PFSK-1 (cell line): ENCODE measurements at regions not wholly inside any gene's neighbourhood (a gene's known extent, or its start where the extent isn't known, plus 50 kb on each side); places are given as distances from the start of the nearest gene placed in this dataset.

Source experiments
- FOXP2 ChIP-seq: optimal IDR thresholded peaks from 2 replicates; pipeline ENCODE3; 2011; ENCODE audit warnings: borderline replicate concordance, control low read depth, inconsistent platforms; ENCODE audit not compliant: insufficient read depth; ENCODE audit errors: extremely low read length, extremely low read depth
- POLR2AphosphoS5 ChIP-seq: IDR thresholded peaks from 2 replicates; pipeline ENCODE4 v1.6.1; 2012; ENCODE audit warnings: low read depth, mild to moderate bottlenecking, control low read depth, low read length, moderate library complexity
- SIN3A ChIP-seq: IDR thresholded peaks from 2 replicates; pipeline ENCODE4 v1.6.1; 2012; ENCODE audit warnings: mild to moderate bottlenecking, low read length, moderate library complexity, borderline replicate concordance; ENCODE audit not compliant: insufficient read depth
- TAF1 ChIP-seq: IDR thresholded peaks from 2 replicates; pipeline ENCODE4 v1.6.1; 2012; ENCODE audit warnings: low read length, control low read depth, borderline replicate concordance; ENCODE audit not compliant: insufficient read depth
- TF ChIP-seq, protein P1 (sequence below), 2 experiments: IDR thresholded peaks; 2 replicates each; pipeline versions ENCODE4 v1.6.1 to v1.8.0; 2011 to 2012; ENCODE audit warnings: low read depth in 2 of 2, low read length in 2 of 2, control low read depth in 1 of 2, inconsistent platforms in 1 of 2, mild to moderate bottlenecking in 1 of 2, moderate library complexity in 1 of 2; ENCODE audit not compliant: insufficient read depth in 1 of 2

DNA sequence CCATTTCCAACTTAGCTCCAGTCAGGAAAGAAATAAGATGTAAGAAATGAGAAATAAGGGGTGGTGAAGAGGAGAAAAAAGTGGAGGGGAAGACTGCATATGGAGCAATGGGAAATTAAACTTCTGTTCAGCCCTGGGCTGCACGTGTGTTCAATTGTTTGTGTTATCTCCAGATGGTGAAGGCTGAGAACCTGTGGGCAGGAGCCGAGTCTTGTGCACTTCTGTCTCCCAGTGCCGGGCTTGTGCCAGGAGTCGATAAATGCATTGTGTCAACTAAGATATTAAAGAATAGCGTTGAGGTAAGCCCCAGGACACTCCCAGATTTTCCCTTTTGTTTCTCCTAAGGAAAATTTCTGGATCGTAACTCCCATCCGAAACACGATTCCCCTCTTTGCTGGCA is 98.2 kb downstream of the PRLHR start:
- TF ChIP-seq TAF1 (no peak), POLR2AphosphoS5 (no peak), SIN3A (no peak), FOXP2 (no peak)
- TF ChIP-seq, protein P1, sequence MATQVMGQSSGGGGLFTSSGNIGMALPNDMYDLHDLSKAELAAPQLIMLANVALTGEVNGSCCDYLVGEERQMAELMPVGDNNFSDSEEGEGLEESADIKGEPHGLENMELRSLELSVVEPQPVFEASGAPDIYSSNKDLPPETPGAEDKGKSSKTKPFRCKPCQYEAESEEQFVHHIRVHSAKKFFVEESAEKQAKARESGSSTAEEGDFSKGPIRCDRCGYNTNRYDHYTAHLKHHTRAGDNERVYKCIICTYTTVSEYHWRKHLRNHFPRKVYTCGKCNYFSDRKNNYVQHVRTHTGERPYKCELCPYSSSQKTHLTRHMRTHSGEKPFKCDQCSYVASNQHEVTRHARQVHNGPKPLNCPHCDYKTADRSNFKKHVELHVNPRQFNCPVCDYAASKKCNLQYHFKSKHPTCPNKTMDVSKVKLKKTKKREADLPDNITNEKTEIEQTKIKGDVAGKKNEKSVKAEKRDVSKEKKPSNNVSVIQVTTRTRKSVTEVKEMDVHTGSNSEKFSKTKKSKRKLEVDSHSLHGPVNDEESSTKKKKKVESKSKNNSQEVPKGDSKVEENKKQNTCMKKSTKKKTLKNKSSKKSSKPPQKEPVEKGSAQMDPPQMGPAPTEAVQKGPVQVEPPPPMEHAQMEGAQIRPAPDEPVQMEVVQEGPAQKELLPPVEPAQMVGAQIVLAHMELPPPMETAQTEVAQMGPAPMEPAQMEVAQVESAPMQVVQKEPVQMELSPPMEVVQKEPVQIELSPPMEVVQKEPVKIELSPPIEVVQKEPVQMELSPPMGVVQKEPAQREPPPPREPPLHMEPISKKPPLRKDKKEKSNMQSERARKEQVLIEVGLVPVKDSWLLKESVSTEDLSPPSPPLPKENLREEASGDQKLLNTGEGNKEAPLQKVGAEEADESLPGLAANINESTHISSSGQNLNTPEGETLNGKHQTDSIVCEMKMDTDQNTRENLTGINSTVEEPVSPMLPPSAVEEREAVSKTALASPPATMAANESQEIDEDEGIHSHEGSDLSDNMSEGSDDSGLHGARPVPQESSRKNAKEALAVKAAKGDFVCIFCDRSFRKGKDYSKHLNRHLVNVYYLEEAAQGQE (IDR thresholded peaks at IDR 0.05; ENCODE audit: insufficient read depth in 1 of 2, low read depth in 2 of 2, low read length in 2 of 2): no peak

- no peak for TF ChIP-seq SIN3A
- TF ChIP-seq TAF1: no peak
- no peak for TF ChIP-seq POLR2AphosphoS5
- TF ChIP-seq, protein P1 (IDR thresholded peaks at IDR 0.05; ENCODE audit: insufficient read depth in 1 of 2, low read depth in 2 of 2, low read length in 2 of 2): no peak
- no peak for TF ChIP-seq FOXP2
These were observed 98.9 kb downstream of the PRLHR start for GRCh38 chr10:118496525-118496924.

DNA sequence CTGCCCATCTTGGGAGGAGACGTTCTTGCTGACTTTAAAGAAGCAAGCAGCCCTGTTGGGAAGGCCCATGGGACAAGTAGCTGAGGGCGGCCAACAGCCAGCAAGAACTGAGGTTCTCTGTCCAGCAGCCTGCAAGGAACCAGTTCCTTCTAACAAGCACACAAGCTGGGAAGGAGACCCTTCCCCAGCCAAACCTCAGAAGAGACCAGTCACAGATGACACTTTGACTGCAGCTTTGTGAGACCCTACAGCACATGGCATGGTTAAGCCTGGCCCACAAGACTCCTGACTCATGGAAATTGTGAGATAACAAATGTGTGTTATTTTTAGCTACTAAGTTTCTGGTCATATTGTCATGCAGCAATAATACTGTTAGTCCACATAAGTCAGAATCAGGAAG is 99.9 kb downstream of the PRLHR start:
- TF ChIP-seq SIN3A (no peak), POLR2AphosphoS5 (no peak), TAF1 (no peak), FOXP2 (no peak)
- TF ChIP-seq, protein P1 (IDR thresholded peaks at IDR 0.05; ENCODE audit: insufficient read depth in 1 of 2, low read depth in 2 of 2, low read length in 2 of 2): no peak

GRCh38 chr10:118491055-118491454 is 104.4 kb downstream of the PRLHR start:
- no peak for TF ChIP-seq TAF1
- no peak for TF ChIP-seq POLR2AphosphoS5
- TF ChIP-seq FOXP2: no peak
- TF ChIP-seq, protein P1 (IDR thresholded peaks at IDR 0.05; ENCODE audit: insufficient read depth in 1 of 2, low read depth in 2 of 2, low read length in 2 of 2): no peak
- TF ChIP-seq SIN3A: no peak
